MCF 10A (cell line): ENCODE measurements at regions not wholly inside any gene's neighbourhood (a gene's known extent, or its start where the extent isn't known, plus 50 kb on each side); places are given as distances from the start of the nearest gene placed in this dataset.
"Not testable (repeated sequence)": the region's sequence is repeated elsewhere in the genome, so short reads cannot be mapped to it uniquely, and the experiment has no call there.

ENCODE experiments used
- BruUV-seq: library from RNA; stranded (reverse); fragments of 400-500 nt; replicated peaks from 2 replicates; lab custom pipeline; 2021; lab: Mats Ljungman, UMichigan
- CTCF ChIA-PET: fragments of 300-600 bp; sonication (Branson Sonifier 250); formaldehyde crosslinking; extraction: SDS; loops from one replicate; lab custom pipeline; 2021; ENCODE audit warnings: antibody characterized with exemption, inconsistent platforms; lab: Yijun Ruan, JAX
- POLR2A ChIA-PET: fragments of 300-600, 350-650 bp; sonication (Branson Sonifier 250); formaldehyde crosslinking; extraction: SDS; loops from one replicate; lab custom pipeline; 2020; ENCODE audit warnings: antibody characterized with exemption, inconsistent platforms; lab: Yijun Ruan, JAX
- DNase-seq: peaks from one replicate; pipeline ENCODE4 v3.0.0-alpha.2; 2018; ENCODE audit not compliant: unreplicated experiment
- H3K27ac Mint-ChIP-seq: one replicate; pipeline ENCODE4 v1.8.0; 2022; ENCODE audit warnings: mild to moderate bottlenecking, low read depth, mixed read lengths; ENCODE audit not compliant: unreplicated experiment
- H3K27me3 Mint-ChIP-seq: one replicate; pipeline ENCODE4 v1.8.0; 2022; ENCODE audit warnings: mixed read lengths; ENCODE audit not compliant: insufficient read depth, unreplicated experiment
- H3K36me3 Mint-ChIP-seq: one replicate; pipeline ENCODE4 v1.8.0; 2022; ENCODE audit warnings: mild to moderate bottlenecking, moderate library complexity, mixed read lengths; ENCODE audit not compliant: insufficient read depth, unreplicated experiment
- H3K4me1 Mint-ChIP-seq: one replicate; pipeline ENCODE4 v1.8.0; 2022; ENCODE audit warnings: mixed read lengths; ENCODE audit not compliant: insufficient read depth, unreplicated experiment
- H3K4me3 Mint-ChIP-seq: one replicate; pipeline ENCODE4 v1.8.0; 2022; ENCODE audit warnings: mild to moderate bottlenecking, moderate library complexity, mixed read lengths; ENCODE audit not compliant: unreplicated experiment
- H3K9me3 Mint-ChIP-seq: one replicate; pipeline ENCODE4 v1.8.0; 2022; ENCODE audit warnings: mixed read lengths; ENCODE audit not compliant: unreplicated experiment
- CTCF ChIP-seq: fragments of 200-600 bp; IDR thresholded peaks from one replicate; pipeline ENCODE4 v1.8.0; 2022; ENCODE audit warnings: antibody characterized with exemption, mild to moderate bottlenecking; ENCODE audit not compliant: unreplicated experiment
- intact Hi-C: fragments of 100-400 bp; cut with micrococcal nuclease; formaldehyde crosslinking; loops from 2 replicates; pipeline ENCODE4 v1.14.1; 2022

- no peaks in the 10 kb centered on the region for H3K4me1 Mint-ChIP-seq
- intact Hi-C loops, result no loop called here
- H3K27me3 Mint-ChIP-seq, result peaks cover 67% of the 10 kb centered on the region
- no peak overlapping the region for H3K4me3 Mint-ChIP-seq
- no peak for DNase-seq
- CTCF ChIA-PET, result no interaction called here
- POLR2A ChIA-PET, result no interaction called here
- H3K27ac Mint-ChIP-seq, result no peak overlapping the region
- H3K9me3 Mint-ChIP-seq, result no peaks in the 10 kb centered on the region
- TF ChIP-seq CTCF, result no peak
- BruUV-seq, result no TSS peak
- H3K36me3 Mint-ChIP-seq, result no peaks in the 10 kb centered on the region
Measured at GRCh38 chr7:79922894-79923293, 211.7 kb upstream of the GNAI1 start.

DNA sequence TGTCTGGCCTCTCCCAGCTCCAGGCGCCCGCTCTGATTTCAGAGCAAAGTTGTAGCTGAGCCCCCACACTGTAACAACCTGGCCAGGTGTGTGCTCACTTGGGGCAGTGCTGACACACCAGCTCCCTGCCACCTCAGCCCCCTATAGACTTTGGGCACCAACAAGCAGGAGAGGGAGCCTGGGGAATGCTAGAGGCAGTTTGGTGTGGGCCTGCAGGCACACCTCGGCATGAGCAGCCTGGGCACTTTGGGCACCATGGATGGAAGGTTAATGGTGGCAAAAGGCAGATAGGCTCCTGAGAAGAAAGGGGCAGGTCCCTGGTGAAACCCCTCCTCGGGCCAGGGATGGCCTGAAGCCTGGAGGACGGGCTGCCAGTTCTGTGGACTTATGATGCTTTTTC is 212.7 kb upstream of the GNAI1 start:
- Mint-ChIP-seq H3K27ac (no peak overlapping the region), H3K4me3 (no peak overlapping the region), H3K36me3 (no peaks in the 10 kb centered on the region), H3K4me1 (no peaks in the 10 kb centered on the region), H3K27me3 (peaks cover 70% of the 10 kb centered on the region), H3K9me3 (no peaks in the 10 kb centered on the region)
- TF ChIP-seq CTCF, result no peak
- CTCF ChIA-PET, result no interaction called here
- BruUV-seq, result no TSS peak
- intact Hi-C loops, result no loop called here
- DNase-seq, result no peak
- POLR2A ChIA-PET, result no interaction called here

GRCh38 chr7:79918632-79919031 is 216.0 kb upstream of the GNAI1 start:
- BruUV-seq, intact Hi-C loops, H3K4me3 Mint-ChIP-seq, H3K4me1 Mint-ChIP-seq, H3K27ac Mint-ChIP-seq, H3K36me3 Mint-ChIP-seq, DNase-seq, CTCF ChIA-PET, H3K9me3 Mint-ChIP-seq, POLR2A ChIA-PET: not testable (repeated sequence)
- peaks cover 82% of the 10 kb centered on the region for H3K27me3 Mint-ChIP-seq

- DNase-seq, intact Hi-C loops, H3K4me3 Mint-ChIP-seq, BruUV-seq, H3K27ac Mint-ChIP-seq, H3K9me3 Mint-ChIP-seq, H3K36me3 Mint-ChIP-seq, H3K4me1 Mint-ChIP-seq, POLR2A ChIA-PET: not testable (repeated sequence)
- peaks cover 86% of the 10 kb centered on the region for H3K27me3 Mint-ChIP-seq
- CTCF ChIA-PET, result interaction anchor here (0.5 to 0.9 kb wide), 2 partner anchors 12 to 572 kb away, joined by 3 read pairs; no protein-coding TSS in a partner anchor
Measured at GRCh38 chr7:79915346-79915745, 219.3 kb upstream of the GNAI1 start.

GRCh38 chr7:79912213-79912633 is 222.4 kb upstream of the GNAI1 start:
- no peak for TF ChIP-seq CTCF
- Mint-ChIP-seq H3K4me3 (no peak overlapping the region), H3K4me1 (no peaks in the 10 kb centered on the region), H3K36me3 (no peaks in the 10 kb centered on the region), H3K9me3 (no peaks in the 10 kb centered on the region), H3K27ac (no peak overlapping the region), H3K27me3 (peaks cover 100% of the 10 kb centered on the region)
- BruUV-seq, result no TSS peak
- DNase-seq, result no peak
- intact Hi-C loops, result no loop called here
- POLR2A ChIA-PET, result no interaction called here
- CTCF ChIA-PET, result no interaction called here
